WTC11 (cell line): ENCODE measurements at regions not wholly inside any gene's neighbourhood (a gene's known extent, or its start where the extent isn't known, plus 50 kb on each side); places are given as distances from the start of the nearest gene placed in this dataset.
A peak's percentile ranks its signal among the peaks of the same experiment; 100 is the strongest.

Experiments
- ATAC-seq: fragments of 200-7000 bp; cut with Tn5 transposase; 2 replicates; pipeline ENCODE4 v1.10.0; 2021; ENCODE audit warnings: mild to moderate bottlenecking, moderate library complexity
- CTCF ChIA-PET: fragments of 300-600 bp; sonication (Branson Sonifier 250); formaldehyde crosslinking; loops from one replicate; lab custom pipeline; 2021; ENCODE audit warnings: antibody characterized with exemption; lab: Charles Lee
- POLR2A ChIA-PET: fragments of 350-600 bp; sonication (Branson Sonifier 250); formaldehyde crosslinking; loops from one replicate; lab custom pipeline; 2021; ENCODE audit warnings: antibody characterized with exemption; lab: Charles Lee
- DNase-seq: peaks from one replicate; pipeline ENCODE4 v3.0.0; 2021; ENCODE audit warnings: low spot score
- H3K27ac Mint-ChIP-seq: 2 replicates; pipeline ENCODE4 v1.8.0; 2021; ENCODE audit warnings: mixed read lengths
- H3K27me3 Mint-ChIP-seq: 2 replicates; pipeline ENCODE4 v1.8.0; 2021; ENCODE audit warnings: low read depth, mild to moderate bottlenecking, moderate library complexity, mixed read lengths
- H3K36me3 Mint-ChIP-seq: 2 replicates; pipeline ENCODE4 v1.8.0; 2021; ENCODE audit warnings: mixed read lengths
- H3K4me1 Mint-ChIP-seq: 2 replicates; pipeline ENCODE4 v1.8.0; 2022; ENCODE audit warnings: mixed read lengths
- H3K4me3 Mint-ChIP-seq: 2 replicates; pipeline ENCODE4 v1.8.0; 2021; ENCODE audit warnings: mild to moderate bottlenecking, moderate library complexity, mixed read lengths
- H3K9me3 Mint-ChIP-seq: 2 replicates; pipeline ENCODE4 v1.8.0; 2021; ENCODE audit warnings: mixed read lengths
- CBFB ChIP-seq: sonication (generic); formaldehyde crosslinking; IDR thresholded peaks from 2 replicates; pipeline ENCODE4 v1.8.1; 2022; ENCODE audit warnings: mild to moderate bottlenecking, low read depth, missing genetic modification reagents
- CREM ChIP-seq: sonication (generic); formaldehyde crosslinking; IDR thresholded peaks from 2 replicates; pipeline ENCODE4 v1.8.1; 2022; ENCODE audit warnings: mild to moderate bottlenecking, missing genetic modification reagents, moderate library complexity
- FOXP1 ChIP-seq: sonication (generic); formaldehyde crosslinking; IDR thresholded peaks from 2 replicates; pipeline ENCODE4 v1.8.0; 2022; ENCODE audit warnings: missing genetic modification reagents, mild to moderate bottlenecking, moderate library complexity, borderline replicate concordance
- HMGA2 ChIP-seq: fragments of 250-450 bp; sonication (Bioruptor Pico); IDR thresholded peaks from 2 replicates; pipeline ENCODE4 v1.4.0; 2021; ENCODE audit warnings: mild to moderate bottlenecking, moderate library complexity
- NFATC4 ChIP-seq: fragments of 250-450 bp; sonication (Bioruptor Pico); IDR thresholded peaks from 2 replicates; pipeline ENCODE4 v1.9.0; 2021; ENCODE audit warnings: mild to moderate bottlenecking
- NR3C1 ChIP-seq: sonication (generic); formaldehyde crosslinking; conservative IDR thresholded peaks from 2 replicates; pipeline ENCODE4 v1.8.1; 2023; ENCODE audit warnings: low read depth, mild to moderate bottlenecking, missing genetic modification reagents
- SMAD4 ChIP-seq: sonication (generic); formaldehyde crosslinking; IDR thresholded peaks from 2 replicates; pipeline ENCODE4 v1.8.0; 2022; ENCODE audit warnings: mild to moderate bottlenecking, missing genetic modification reagents
- SOX15 ChIP-seq: fragments of 250-450 bp; sonication (Bioruptor Pico); IDR thresholded peaks from 2 replicates; pipeline ENCODE4 v1.9.0; 2021; ENCODE audit warnings: mild to moderate bottlenecking
- TEAD4 ChIP-seq: sonication (generic); formaldehyde crosslinking; IDR thresholded peaks from 2 replicates; pipeline ENCODE4 v1.8.0; 2022; ENCODE audit warnings: mild to moderate bottlenecking, missing genetic modification reagents
- ZNF317 ChIP-seq: sonication (generic); formaldehyde crosslinking; IDR thresholded peaks from 2 replicates; pipeline ENCODE4 v1.8.1; 2023; ENCODE audit warnings: low read depth, mild to moderate bottlenecking, moderate library complexity, missing genetic modification reagents, borderline replicate concordance
- TF ChIP-seq, protein P1 (sequence below): sonication (generic); formaldehyde crosslinking; IDR thresholded peaks from 2 replicates; pipeline ENCODE4 v1.8.0; 2022; ENCODE audit warnings: mild to moderate bottlenecking, missing genetic modification reagents
- TF ChIP-seq, protein P2 (sequence below): sonication (generic); formaldehyde crosslinking; IDR thresholded peaks from 2 replicates; pipeline ENCODE4 v1.8.1; 2023; ENCODE audit warnings: mild to moderate bottlenecking, moderate library complexity, missing genetic modification reagents
- TF ChIP-seq, protein P3 (sequence below): fragments of 250-450 bp; sonication (Bioruptor Pico); IDR thresholded peaks from 2 replicates; pipeline ENCODE4 v1.9.0; 2021; ENCODE audit warnings: mild to moderate bottlenecking
- TF ChIP-seq, protein P4 (sequence below): sonication (generic); formaldehyde crosslinking; IDR thresholded peaks from 2 replicates; pipeline ENCODE4 v1.8.0; 2022; ENCODE audit warnings: mild to moderate bottlenecking, missing genetic modification reagents
- TF ChIP-seq, protein P5 (sequence below): fragments of 200-600 bp; IDR thresholded peaks from 2 replicates; pipeline ENCODE4 v1.8.0; 2022; ENCODE audit warnings: antibody characterized with exemption

DNA sequence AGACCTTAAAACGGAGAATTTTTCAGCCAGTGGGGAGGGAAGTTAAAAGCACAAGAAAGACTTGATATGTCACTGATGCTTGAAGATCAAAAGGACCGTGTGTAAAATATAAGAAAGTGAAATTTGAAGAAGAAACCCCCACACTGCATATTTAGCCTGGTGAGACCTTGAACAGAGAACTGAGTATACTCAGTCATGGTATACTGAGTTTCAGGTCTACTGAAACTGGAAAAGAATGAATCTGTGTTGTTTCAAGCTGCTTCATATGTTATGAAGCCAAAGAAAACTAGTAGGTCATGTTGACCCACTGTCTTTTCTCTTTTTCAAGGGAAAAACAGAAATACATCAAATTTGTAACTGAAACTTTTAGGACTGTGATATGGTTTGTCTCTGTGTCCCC is 443.8 kb upstream of the GJE1 start:
- CTCF ChIA-PET = no interaction called here
- Mint-ChIP-seq H3K4me1 (no peaks in the 10 kb centered on the region), H3K27me3 (no peaks in the 10 kb centered on the region), H3K27ac (no peak overlapping the region), H3K4me3 (no peak overlapping the region), H3K36me3 (no peaks in the 10 kb centered on the region), H3K9me3 (peaks cover 5% of the 10 kb centered on the region; the same call in 1 of the 2 replicates)
- POLR2A ChIA-PET = no interaction called here
- no peak for DNase-seq
- ATAC-seq = no peak
- TF ChIP-seq, protein P1, sequence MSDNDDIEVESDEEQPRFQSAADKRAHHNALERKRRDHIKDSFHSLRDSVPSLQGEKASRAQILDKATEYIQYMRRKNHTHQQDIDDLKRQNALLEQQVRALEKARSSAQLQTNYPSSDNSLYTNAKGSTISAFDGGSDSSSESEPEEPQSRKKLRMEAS (CRISPR knock-in tag) = no peak
- TF ChIP-seq CBFB (CRISPR knock-in tag) (no peak), NFATC4 (CRISPR knock-in tag) (no peak), CREM (CRISPR knock-in tag) (no peak), TEAD4 (CRISPR knock-in tag) (no peak), HMGA2 (no peak), SOX15 (CRISPR knock-in tag) (no peak)

DNA sequence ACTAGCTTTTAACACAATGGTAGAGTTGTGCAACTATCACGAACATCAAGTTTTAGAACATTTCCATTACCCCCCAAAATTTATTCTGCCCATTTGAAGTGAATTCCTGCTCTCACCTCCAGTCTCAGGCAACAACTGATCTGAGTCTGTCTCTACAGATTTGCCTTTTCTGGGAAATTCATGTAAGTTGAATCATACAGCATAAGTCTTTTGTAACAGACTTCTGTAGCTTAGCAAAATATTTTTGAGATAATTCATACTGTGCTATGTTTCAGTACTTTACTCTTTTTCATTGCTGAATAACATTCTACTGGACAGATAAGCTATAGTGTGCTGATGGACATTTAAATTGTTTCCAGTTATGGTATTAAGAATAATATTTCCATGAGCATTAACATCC is 447.3 kb upstream of the GJE1 start:
- Mint-ChIP-seq H3K4me1 (no peaks in the 10 kb centered on the region), H3K9me3 (no peaks in the 10 kb centered on the region), H3K27ac (no peak overlapping the region), H3K4me3 (no peak overlapping the region), H3K36me3 (no peaks in the 10 kb centered on the region), H3K27me3 (no peaks in the 10 kb centered on the region)
- ATAC-seq (no peak), DNase-seq (no peak)
- CTCF ChIA-PET = interaction anchor here (1.0 kb wide), 1 partner anchor 386 kb away, joined by 5 read pairs; no protein-coding TSS in a partner anchor
- TF ChIP-seq, protein P1 (CRISPR knock-in tag) = no peak
- POLR2A ChIA-PET = no interaction called here

DNA sequence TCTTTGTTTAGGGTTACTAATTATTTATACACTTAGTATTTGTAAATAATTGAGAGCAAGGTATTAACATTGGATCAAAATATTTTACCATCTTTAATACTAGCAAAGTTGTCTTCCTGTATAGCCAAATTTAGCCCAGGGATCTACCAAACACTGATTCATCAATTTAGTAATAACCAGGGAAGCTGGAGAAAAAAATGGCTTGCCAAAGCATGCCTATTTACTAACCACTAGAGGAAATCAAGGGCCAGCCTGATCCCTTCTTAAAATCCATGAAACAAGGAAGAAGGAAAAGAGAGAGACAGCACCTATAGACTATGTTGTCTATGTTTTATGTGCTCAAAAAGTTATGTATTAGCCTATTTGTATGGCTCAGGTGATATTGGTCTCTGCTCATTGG is 450.3 kb upstream of the GJE1 start:
- ChIA-PET CTCF (no interaction called here), POLR2A (no interaction called here)
- Mint-ChIP-seq H3K36me3 (no peaks in the 10 kb centered on the region), H3K27me3 (no peaks in the 10 kb centered on the region), H3K9me3 (no peaks in the 10 kb centered on the region), H3K4me3 (no peak overlapping the region), H3K4me1 (no peaks in the 10 kb centered on the region), H3K27ac (no peak overlapping the region)
- TF ChIP-seq, protein P2, sequence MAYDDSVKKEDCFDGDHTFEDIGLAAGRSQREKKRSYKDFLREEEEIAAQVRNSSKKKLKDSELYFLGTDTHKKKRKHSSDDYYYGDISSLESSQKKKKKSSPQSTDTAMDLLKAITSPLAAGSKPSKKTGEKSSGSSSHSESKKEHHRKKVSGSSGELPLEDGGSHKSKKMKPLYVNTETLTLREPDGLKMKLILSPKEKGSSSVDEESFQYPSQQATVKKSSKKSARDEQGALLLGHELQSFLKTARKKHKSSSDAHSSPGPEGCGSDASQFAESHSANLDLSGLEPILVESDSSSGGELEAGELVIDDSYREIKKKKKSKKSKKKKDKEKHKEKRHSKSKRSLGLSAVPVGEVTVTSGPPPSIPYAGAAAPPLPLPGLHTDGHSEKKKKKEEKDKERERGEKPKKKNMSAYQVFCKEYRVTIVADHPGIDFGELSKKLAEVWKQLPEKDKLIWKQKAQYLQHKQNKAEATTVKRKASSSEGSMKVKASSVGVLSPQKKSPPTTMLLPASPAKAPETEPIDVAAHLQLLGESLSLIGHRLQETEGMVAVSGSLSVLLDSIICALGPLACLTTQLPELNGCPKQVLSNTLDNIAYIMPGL (CRISPR knock-in tag) = no peak
- TF ChIP-seq NFATC4 (CRISPR knock-in tag) = no peak
- TF ChIP-seq ZNF317 (CRISPR knock-in tag) = no peak
- TF ChIP-seq, protein P3, sequence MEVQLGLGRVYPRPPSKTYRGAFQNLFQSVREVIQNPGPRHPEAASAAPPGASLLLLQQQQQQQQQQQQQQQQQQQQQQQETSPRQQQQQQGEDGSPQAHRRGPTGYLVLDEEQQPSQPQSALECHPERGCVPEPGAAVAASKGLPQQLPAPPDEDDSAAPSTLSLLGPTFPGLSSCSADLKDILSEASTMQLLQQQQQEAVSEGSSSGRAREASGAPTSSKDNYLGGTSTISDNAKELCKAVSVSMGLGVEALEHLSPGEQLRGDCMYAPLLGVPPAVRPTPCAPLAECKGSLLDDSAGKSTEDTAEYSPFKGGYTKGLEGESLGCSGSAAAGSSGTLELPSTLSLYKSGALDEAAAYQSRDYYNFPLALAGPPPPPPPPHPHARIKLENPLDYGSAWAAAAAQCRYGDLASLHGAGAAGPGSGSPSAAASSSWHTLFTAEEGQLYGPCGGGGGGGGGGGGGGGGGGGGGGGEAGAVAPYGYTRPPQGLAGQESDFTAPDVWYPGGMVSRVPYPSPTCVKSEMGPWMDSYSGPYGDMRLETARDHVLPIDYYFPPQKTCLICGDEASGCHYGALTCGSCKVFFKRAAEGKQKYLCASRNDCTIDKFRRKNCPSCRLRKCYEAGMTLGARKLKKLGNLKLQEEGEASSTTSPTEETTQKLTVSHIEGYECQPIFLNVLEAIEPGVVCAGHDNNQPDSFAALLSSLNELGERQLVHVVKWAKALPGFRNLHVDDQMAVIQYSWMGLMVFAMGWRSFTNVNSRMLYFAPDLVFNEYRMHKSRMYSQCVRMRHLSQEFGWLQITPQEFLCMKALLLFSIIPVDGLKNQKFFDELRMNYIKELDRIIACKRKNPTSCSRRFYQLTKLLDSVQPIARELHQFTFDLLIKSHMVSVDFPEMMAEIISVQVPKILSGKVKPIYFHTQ = no peak
- no peak for TF ChIP-seq NR3C1
- DNase-seq (no peak), ATAC-seq (no peak)

DNA sequence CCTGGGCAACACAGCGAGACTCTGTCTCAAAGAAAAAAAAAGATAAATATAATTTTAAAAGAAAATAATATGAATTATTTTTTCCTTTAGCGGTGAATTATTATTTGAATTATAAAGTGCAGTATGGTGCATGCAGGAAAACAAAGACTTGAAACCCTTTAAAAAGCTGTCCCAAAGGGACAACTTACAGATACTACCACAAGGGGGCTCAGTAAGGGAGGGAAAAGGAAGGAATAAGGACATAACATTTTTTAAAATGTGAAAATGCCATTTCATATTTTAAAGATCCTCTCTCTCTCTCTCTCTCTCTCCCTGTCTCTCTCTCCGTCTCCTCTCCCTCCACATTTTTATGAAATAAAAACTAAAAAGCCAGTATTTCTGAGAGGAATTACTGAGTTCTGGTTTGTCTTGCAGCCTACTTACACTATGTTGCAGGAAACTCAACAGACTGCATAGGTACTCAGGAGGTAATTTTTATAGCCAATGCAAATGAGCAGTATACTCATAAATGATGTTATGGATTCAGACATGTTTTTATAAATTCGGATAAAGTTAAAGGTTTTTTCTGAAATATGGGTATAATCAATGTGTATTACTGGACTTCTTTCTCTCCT is 455.0 kb upstream of the GJE1 start:
- ATAC-seq (peak; percentile 67), DNase-seq (no peak)
- ChIA-PET CTCF (interaction anchor here (0.6 to 1.6 kb wide), 4 partner anchors 13 to 394 kb away, joined by 3 to 7 read pairs (median 4); no protein-coding TSS in a partner anchor), POLR2A (no interaction called here)
- Mint-ChIP-seq H3K27ac (no peak overlapping the region), H3K4me1 (no peaks in the 10 kb centered on the region), H3K36me3 (no peaks in the 10 kb centered on the region), H3K27me3 (no peaks in the 10 kb centered on the region), H3K9me3 (no peaks in the 10 kb centered on the region), H3K4me3 (no peak overlapping the region)
- no peak for TF ChIP-seq FOXP1
- TF ChIP-seq SMAD4 (CRISPR knock-in tag) = no peak
- TF ChIP-seq ZNF317 (CRISPR knock-in tag) = no peak
- TF ChIP-seq, protein P4, sequence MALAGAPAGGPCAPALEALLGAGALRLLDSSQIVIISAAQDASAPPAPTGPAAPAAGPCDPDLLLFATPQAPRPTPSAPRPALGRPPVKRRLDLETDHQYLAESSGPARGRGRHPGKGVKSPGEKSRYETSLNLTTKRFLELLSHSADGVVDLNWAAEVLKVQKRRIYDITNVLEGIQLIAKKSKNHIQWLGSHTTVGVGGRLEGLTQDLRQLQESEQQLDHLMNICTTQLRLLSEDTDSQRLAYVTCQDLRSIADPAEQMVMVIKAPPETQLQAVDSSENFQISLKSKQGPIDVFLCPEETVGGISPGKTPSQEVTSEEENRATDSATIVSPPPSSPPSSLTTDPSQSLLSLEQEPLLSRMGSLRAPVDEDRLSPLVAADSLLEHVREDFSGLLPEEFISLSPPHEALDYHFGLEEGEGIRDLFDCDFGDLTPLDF (CRISPR knock-in tag) = no peak
- TF ChIP-seq, protein P5, sequence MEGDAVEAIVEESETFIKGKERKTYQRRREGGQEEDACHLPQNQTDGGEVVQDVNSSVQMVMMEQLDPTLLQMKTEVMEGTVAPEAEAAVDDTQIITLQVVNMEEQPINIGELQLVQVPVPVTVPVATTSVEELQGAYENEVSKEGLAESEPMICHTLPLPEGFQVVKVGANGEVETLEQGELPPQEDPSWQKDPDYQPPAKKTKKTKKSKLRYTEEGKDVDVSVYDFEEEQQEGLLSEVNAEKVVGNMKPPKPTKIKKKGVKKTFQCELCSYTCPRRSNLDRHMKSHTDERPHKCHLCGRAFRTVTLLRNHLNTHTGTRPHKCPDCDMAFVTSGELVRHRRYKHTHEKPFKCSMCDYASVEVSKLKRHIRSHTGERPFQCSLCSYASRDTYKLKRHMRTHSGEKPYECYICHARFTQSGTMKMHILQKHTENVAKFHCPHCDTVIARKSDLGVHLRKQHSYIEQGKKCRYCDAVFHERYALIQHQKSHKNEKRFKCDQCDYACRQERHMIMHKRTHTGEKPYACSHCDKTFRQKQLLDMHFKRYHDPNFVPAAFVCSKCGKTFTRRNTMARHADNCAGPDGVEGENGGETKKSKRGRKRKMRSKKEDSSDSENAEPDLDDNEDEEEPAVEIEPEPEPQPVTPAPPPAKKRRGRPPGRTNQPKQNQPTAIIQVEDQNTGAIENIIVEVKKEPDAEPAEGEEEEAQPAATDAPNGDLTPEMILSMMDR = peak; percentile 55
